K562 (cell line): ENCODE measurements at regions not wholly inside any gene's neighbourhood (a gene's known extent, or its start where the extent isn't known, plus 50 kb on each side); places are given as distances from the start of the nearest gene placed in this dataset.

Experiments used
- ATAC-seq: fragments of 200-7000 bp; cut with Tn5 transposase; 3 replicates; pipeline ENCODE4 v1.9.1; 2020; ENCODE audit warnings: moderate library complexity
- BruUV-seq: library from RNA; stranded (reverse); fragments of 400-500 nt; replicated peaks from 2 replicates; lab custom pipeline; 2021; lab: Mats Ljungman, UMichigan
- CTCF ChIA-PET: fragments of 300-600 bp; formaldehyde crosslinking; extraction: SDS; loops from one replicate; lab custom pipeline; 2021; ENCODE audit warnings: low intra/inter-chr PET ratio; lab: Yijun Ruan, JAX
- POLR2A ChIA-PET: fragments of 300-600, 350-650 bp; sonication (Branson Sonifier 250); formaldehyde crosslinking; extraction: SDS; loops from one replicate; lab custom pipeline; 2021; ENCODE audit warnings: antibody characterized with exemption, inconsistent platforms; lab: Yijun Ruan, JAX
- DNase-seq, 4 experiments: peaks; one replicate each; pipeline versions ENCODE4 v3.0.0 to v3.0.0-alpha.2; 2011 to 2018; ENCODE audit warnings: low spot score in 3 of 4, mixed read lengths in 3 of 4; ENCODE audit errors: extremely low read depth in 1 of 4
- FAIRE-seq: peaks from 2 replicates; lab custom pipeline; 2011; peaks lifted over from hg19 to GRCh38; lab: Jason Lieb, UNC
- H2AFZ ChIP-seq: 2 replicates; pipeline ENCODE4 v1.6.0; 2011; ENCODE audit warnings: low read depth, low read length, control low read depth, inconsistent platforms
- H3K27ac ChIP-seq: fragments of 200-600 bp; 3 replicates; pipeline ENCODE4 v1.8.0; 2011; ENCODE audit warnings: low read depth, mild to moderate bottlenecking, control low read depth, inconsistent platforms, low read length, moderate library complexity, mixed read lengths; ENCODE audit errors: extremely low read depth
- H3K27me3 ChIP-seq, 2 experiments: fragments of 300-600 bp in 1 of 2; 2 replicates in 1 of 2; 3 replicates in 1 of 2; pipeline versions ENCODE4 v1.6.0 to v1.8.0; 2011; ENCODE audit warnings: inconsistent platforms in 2 of 2, low read length in 2 of 2, mild to moderate bottlenecking in 1 of 2, mixed read lengths in 1 of 2, moderate library complexity in 1 of 2; ENCODE audit not compliant: control insufficient read depth in 2 of 2, insufficient read depth in 2 of 2
- H3K36me3 ChIP-seq: fragments of 300-600 bp; 3 replicates; pipeline ENCODE4 v1.8.0; 2011; ENCODE audit warnings: mild to moderate bottlenecking, low read length, inconsistent platforms; ENCODE audit not compliant: control insufficient read depth, insufficient read depth
- H3K4me1 ChIP-seq, 2 experiments: fragments of 200-600 bp in 1 of 2; replicated peaks in 1 of 2; 2 replicates in 1 of 2; 3 replicates in 1 of 2; pipeline versions ENCODE4 v1.5.1 to v1.8.0; 2011; ENCODE audit warnings: inconsistent platforms in 2 of 2, low read length in 2 of 2, mild to moderate bottlenecking in 1 of 2, mixed read lengths in 1 of 2, moderate library complexity in 1 of 2; ENCODE audit not compliant: control insufficient read depth in 2 of 2, insufficient read depth in 2 of 2
- H3K4me2 ChIP-seq: 2 replicates; pipeline ENCODE4 v1.6.1; 2011; ENCODE audit warnings: low read length, control low read depth, inconsistent platforms, mixed read lengths; ENCODE audit not compliant: insufficient read depth
- H3K4me3 ChIP-seq: fragments of 200-600 bp; sonication (generic), shearing (Covaris generic); 2 replicates; pipeline ENCODE4 v1.5.1; 2016; ENCODE audit warnings: control low read depth, inconsistent platforms
- H3K79me2 ChIP-seq: fragments of 200-600 bp; 3 replicates; pipeline ENCODE4 v1.8.0; 2011; ENCODE audit warnings: low read length, inconsistent platforms; ENCODE audit not compliant: control insufficient read depth, insufficient read depth
- H3K9ac ChIP-seq, 2 experiments: 2 replicates each; pipeline versions ENCODE4 v1.6.0 to v1.6.1; 2011; ENCODE audit warnings: low read depth in 2 of 2, low read length in 2 of 2, control low read depth in 1 of 2, inconsistent platforms in 1 of 2, mild to moderate bottlenecking in 1 of 2, mixed read lengths in 1 of 2; ENCODE audit not compliant: insufficient read depth in 1 of 2
- H3K9me1 ChIP-seq: one replicate; pipeline ENCODE4 v1.6.0; 2011; ENCODE audit warnings: inconsistent platforms, mild to moderate bottlenecking, low read length, moderate library complexity; ENCODE audit not compliant: control insufficient read depth, insufficient read depth
- H3K9me3 ChIP-seq: replicated peaks from 2 replicates; pipeline ENCODE4 v1.5.1; 2011; ENCODE audit warnings: low read depth, low read length, inconsistent platforms; ENCODE audit not compliant: control insufficient read depth, insufficient read depth
- H4K20me1 ChIP-seq: replicated peaks from 2 replicates; pipeline ENCODE4 v1.6.1; 2011; ENCODE audit warnings: low read length, inconsistent platforms, mixed read lengths; ENCODE audit not compliant: control insufficient read depth, insufficient read depth
- CREBBP ChIP-seq: IDR thresholded peaks from one replicate; pipeline ENCODE4 v1.6.1; 2012; ENCODE audit warnings: low read depth, mild to moderate bottlenecking, control low read depth, inconsistent platforms, low read length
- MCM3 ChIP-seq: fragments of 450-650 bp; IDR thresholded peaks from 2 replicates; pipeline ENCODE4 v1.6.1; 2016
- NFYB ChIP-seq: IDR thresholded peaks from 2 replicates; pipeline ENCODE4 v1.6.1; 2011; ENCODE audit warnings: mild to moderate bottlenecking, moderate library complexity; ENCODE audit not compliant: insufficient read length; ENCODE audit errors: extremely low read depth
- NONO ChIP-seq, 2 experiments: fragments of 200-400 bp in 1 of 2; fragments of 450-650 bp in 1 of 2; formaldehyde crosslinking in 1 of 2; IDR thresholded peaks; 2 replicates each; pipeline ENCODE4 v1.6.1; 2017; ENCODE audit warnings: low read depth in 2 of 2, mild to moderate bottlenecking in 2 of 2, moderate library complexity in 2 of 2, low read length in 1 of 2
- RAD51 ChIP-seq: fragments of 450-650 bp; IDR thresholded peaks from 2 replicates; pipeline ENCODE4 v1.7.1; 2016; ENCODE audit warnings: low read depth, mild to moderate bottlenecking, borderline replicate concordance
- SUPT5H ChIP-seq: fragments of 450-650 bp; IDR thresholded peaks from 2 replicates; pipeline ENCODE4 v1.6.1; 2016
- TRIM28 ChIP-seq: fragments of 450-650 bp; IDR thresholded peaks from 2 replicates; pipeline ENCODE4 v1.6.1; 2017
- ZBTB8A ChIP-seq: fragments of 450-650 bp; IDR thresholded peaks from 2 replicates; pipeline ENCODE4 v1.6.1; 2018; ENCODE audit warnings: mild to moderate bottlenecking, moderate library complexity; ENCODE audit not compliant: partially characterized antibody
- ZNF699 ChIP-seq: fragments of 250-450 bp; sonication (Bioruptor Pico); IDR thresholded peaks from 2 replicates; pipeline ENCODE4 v1.8.0; 2021; ENCODE audit warnings: mild to moderate bottlenecking, moderate library complexity; ENCODE audit not compliant: insufficient replicate concordance
- WGBS: fragments of 100-300 bp; shearing (Covaris generic); methylation state at CpG from one replicate; pipeline ENCODE4 v1.1.6; 2016; ENCODE audit warnings: low coverage, mixed read lengths; ENCODE audit not compliant: insufficient coverage; ENCODE audit errors: missing lambda C conversion rate; 5-methylcytosine and 5-hydroxymethylcytosine counted together
- in situ Hi-C: fragments of 300-500 bp; cut with MboI; formaldehyde crosslinking; loops from 4 replicates; pipeline ENCODE4 v1.15.0; 2018; ENCODE audit warnings: inconsistent platforms, mixed read lengths
- intact Hi-C: fragments of 100-400 bp; cut with micrococcal nuclease; formaldehyde crosslinking; loops from 2 replicates; pipeline ENCODE4 v1.14.2; 2022
- TF ChIP-seq, protein P1 (sequence below): fragments of 450-650 bp; IDR thresholded peaks from 2 replicates; pipeline ENCODE4 v1.6.1; 2016; ENCODE audit warnings: antibody characterized with exemption
- TF ChIP-seq, protein P2 (sequence below): fragments of 450-650 bp; IDR thresholded peaks from 2 replicates; pipeline ENCODE4 v1.7.0; 2016; ENCODE audit warnings: borderline replicate concordance

DNA sequence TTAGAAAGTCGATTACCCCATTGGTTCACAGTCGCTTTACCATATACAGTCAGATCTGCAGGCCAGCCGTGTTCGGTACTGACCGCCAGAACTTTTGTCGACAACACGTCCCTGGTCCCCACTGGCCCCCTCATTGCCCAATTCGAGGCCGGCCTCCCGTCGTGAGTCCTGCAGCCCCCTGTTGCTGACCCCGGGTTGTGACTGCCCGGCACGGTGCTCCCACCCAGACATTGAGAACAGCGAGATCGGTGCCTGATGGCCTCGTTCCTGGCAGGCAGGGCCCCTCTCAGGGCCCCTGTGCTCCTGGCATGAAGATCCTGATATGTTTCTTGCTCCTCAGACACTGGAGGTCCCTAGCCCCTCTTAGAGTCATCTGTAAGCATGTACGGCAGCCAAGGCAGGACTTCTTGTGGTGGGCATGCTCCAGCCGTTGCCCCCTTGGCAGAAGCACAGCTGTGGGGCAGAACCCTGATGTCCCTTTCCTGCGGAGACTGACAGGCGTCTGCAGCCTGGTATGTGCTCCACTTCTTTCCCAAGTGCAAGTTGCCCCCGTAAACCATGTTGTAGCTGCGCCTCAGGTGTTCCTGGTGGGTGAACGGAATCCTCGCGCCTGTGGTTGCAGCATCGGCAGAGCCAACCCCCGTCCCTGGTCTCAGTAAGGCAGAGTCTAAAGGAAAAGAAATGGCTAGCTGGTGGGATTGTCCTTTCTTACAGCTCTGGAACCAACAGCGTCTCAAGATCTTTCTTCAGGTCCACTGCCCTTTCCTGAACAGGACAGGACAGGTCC lies 123.2 kb upstream of the SPACA7 start:
- CTCF ChIA-PET: no interaction called here
- H3K27me3 ChIP-seq: peaks cover 3 to 65% of the 10 kb centered on the region in 2 experiments; a peak in 3 of 5 replicates
- TF ChIP-seq ZBTB8A (no peak), TRIM28 (no peak), SUPT5H (no peak), MCM3 (no peak), RAD51 (no peak), CREBBP (no peak), NFYB (no peak), NONO (IDR thresholded peaks at IDR 0.05; ENCODE audit: low read depth in 2 of 2, low read length in 1 of 2) (no peak), ZNF699 (CRISPR knock-in tag) (no peak)
- TF ChIP-seq, protein P1, sequence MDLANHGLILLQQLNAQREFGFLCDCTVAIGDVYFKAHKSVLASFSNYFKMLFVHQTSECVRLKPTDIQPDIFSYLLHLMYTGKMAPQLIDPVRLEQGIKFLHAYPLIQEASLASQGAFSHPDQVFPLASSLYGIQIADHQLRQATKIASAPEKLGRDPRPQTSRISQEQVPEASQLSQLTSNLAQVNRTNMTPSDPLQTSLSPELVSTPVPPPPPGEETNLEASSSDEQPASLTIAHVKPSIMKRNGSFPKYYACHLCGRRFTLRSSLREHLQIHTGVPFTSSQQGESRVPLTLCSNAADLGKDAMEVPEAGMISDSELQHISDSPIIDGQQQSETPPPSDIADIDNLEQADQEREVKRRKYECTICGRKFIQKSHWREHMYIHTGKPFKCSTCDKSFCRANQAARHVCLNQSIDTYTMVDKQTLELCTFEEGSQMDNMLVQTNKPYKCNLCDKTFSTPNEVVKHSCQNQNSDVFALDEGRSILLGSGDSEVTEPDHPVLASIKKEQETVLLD: no peak
- TF ChIP-seq, protein P2, sequence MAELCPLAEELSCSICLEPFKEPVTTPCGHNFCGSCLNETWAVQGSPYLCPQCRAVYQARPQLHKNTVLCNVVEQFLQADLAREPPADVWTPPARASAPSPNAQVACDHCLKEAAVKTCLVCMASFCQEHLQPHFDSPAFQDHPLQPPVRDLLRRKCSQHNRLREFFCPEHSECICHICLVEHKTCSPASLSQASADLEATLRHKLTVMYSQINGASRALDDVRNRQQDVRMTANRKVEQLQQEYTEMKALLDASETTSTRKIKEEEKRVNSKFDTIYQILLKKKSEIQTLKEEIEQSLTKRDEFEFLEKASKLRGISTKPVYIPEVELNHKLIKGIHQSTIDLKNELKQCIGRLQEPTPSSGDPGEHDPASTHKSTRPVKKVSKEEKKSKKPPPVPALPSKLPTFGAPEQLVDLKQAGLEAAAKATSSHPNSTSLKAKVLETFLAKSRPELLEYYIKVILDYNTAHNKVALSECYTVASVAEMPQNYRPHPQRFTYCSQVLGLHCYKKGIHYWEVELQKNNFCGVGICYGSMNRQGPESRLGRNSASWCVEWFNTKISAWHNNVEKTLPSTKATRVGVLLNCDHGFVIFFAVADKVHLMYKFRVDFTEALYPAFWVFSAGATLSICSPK: no peak

More for the DNA sequence above, 123.2 kb upstream of the SPACA7 start:
- H3K4me2 ChIP-seq: no peak overlapping the region
- POLR2A ChIA-PET: interaction anchor here (0.7 kb wide), 1 partner anchor 26 kb away, joined by 4 read pairs; no protein-coding TSS in a partner anchor
- H2AFZ ChIP-seq: no peak overlapping the region
- H3K36me3 ChIP-seq: no peaks in the 10 kb centered on the region
- no peak overlapping the region for H3K27ac ChIP-seq
- no peak overlapping the region for H3K9ac ChIP-seq
- no peak for DNase-seq
- in situ Hi-C loops: no loop called here
- no peaks in the 10 kb centered on the region for H4K20me1 ChIP-seq
- no peaks in the 10 kb centered on the region for H3K4me1 ChIP-seq
- H3K79me2 ChIP-seq: no peaks in the 10 kb centered on the region
- BruUV-seq: no TSS peak
- intact Hi-C loops: no loop called here
- H3K9me3 ChIP-seq: no peaks in the 10 kb centered on the region
- no peak overlapping the region for H3K4me3 ChIP-seq
- ATAC-seq: no peak
- no peaks in the 10 kb centered on the region for H3K9me1 ChIP-seq
- FAIRE-seq: no peak
- WGBS: 2% methylated on average over 18 of the region's 29 CpGs
